ENCODE measurements at regions not wholly inside any gene's neighbourhood (a gene's known extent, or its start where the extent isn't known, plus 50 kb on each side); places are given as distances from the start of the nearest gene placed in this dataset.
"Not testable (repeated sequence)": the region's sequence is repeated elsewhere in the genome, so short reads cannot be mapped to it uniquely, and the experiment has no call there.

- H2AFZ ChIP-seq (ENCODE audit: low read depth, low read length); H3K4me1 ChIP-seq (ENCODE audit: insufficient read depth, low read length); H3K79me2 ChIP-seq (ENCODE audit: insufficient read depth, low read length); H3K4me2 ChIP-seq (ENCODE audit: insufficient read depth, low read length); H3K27me3 ChIP-seq (ENCODE audit: insufficient read depth, low read length, poor library complexity); ATAC-seq (ENCODE audit: insufficient read depth, low read depth); H4K20me1 ChIP-seq (ENCODE audit: insufficient read depth, low read length); H3K4me3 ChIP-seq (ENCODE audit: low read depth in 1 of 2, low read length in 2 of 2); DNase-seq; H3K36me3 ChIP-seq (ENCODE audit: insufficient read depth, low read length); H3K9ac ChIP-seq (ENCODE audit: low read depth, low read length); H3K9me3 ChIP-seq (ENCODE audit: insufficient read depth, low read length, severe bottlenecking); H3K27ac ChIP-seq (ENCODE audit: low read length): not testable (repeated sequence)
Observed at GRCh38 chr7:73215232-73215631, 93.4 kb downstream of the NSUN5 start.

- not testable (repeated sequence) for H3K27ac ChIP-seq (ENCODE audit: low read length); DNase-seq; H3K27me3 ChIP-seq (ENCODE audit: insufficient read depth, low read length, poor library complexity); H3K36me3 ChIP-seq (ENCODE audit: insufficient read depth, low read length); H3K79me2 ChIP-seq (ENCODE audit: insufficient read depth, low read length); ATAC-seq (ENCODE audit: insufficient read depth, low read depth); H3K9me3 ChIP-seq (ENCODE audit: insufficient read depth, low read length, severe bottlenecking); H4K20me1 ChIP-seq (ENCODE audit: insufficient read depth, low read length); H3K4me3 ChIP-seq (ENCODE audit: low read depth in 1 of 2, low read length in 2 of 2); H2AFZ ChIP-seq (ENCODE audit: low read depth, low read length); H3K4me1 ChIP-seq (ENCODE audit: insufficient read depth, low read length); H3K9ac ChIP-seq (ENCODE audit: low read depth, low read length); H3K4me2 ChIP-seq (ENCODE audit: insufficient read depth, low read length)
Observed at GRCh38 chr7:73214471-73214870, 94.2 kb downstream of the NSUN5 start.

DNA sequence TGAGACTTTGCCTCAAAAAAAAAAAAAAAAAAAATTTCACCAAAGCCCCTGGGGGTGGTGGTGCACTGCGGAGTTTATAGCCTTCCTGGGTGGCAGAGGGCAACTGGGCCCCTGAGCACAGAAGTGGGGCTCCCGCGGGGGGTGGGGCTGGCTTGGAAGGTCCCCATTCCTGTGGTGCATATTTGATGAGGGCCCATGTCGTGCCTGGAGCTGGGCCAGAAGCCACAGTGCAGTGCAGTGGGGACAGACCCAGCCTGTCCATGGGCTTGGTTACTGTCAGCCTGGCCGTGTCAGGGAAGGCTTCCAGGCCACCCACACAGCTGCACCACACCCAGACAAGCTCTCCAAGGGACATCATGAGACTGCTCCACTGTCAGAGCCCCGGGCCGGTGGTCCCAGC lies 95.5 kb downstream of the NSUN5 start:
- DNase-seq; H3K4me2 ChIP-seq (ENCODE audit: insufficient read depth, low read length); ATAC-seq (ENCODE audit: insufficient read depth, low read depth); H2AFZ ChIP-seq (ENCODE audit: low read depth, low read length); H3K4me1 ChIP-seq (ENCODE audit: insufficient read depth, low read length); H3K9ac ChIP-seq (ENCODE audit: low read depth, low read length); H3K36me3 ChIP-seq (ENCODE audit: insufficient read depth, low read length); H4K20me1 ChIP-seq (ENCODE audit: insufficient read depth, low read length); H3K9me3 ChIP-seq (ENCODE audit: insufficient read depth, low read length, severe bottlenecking); H3K27me3 ChIP-seq (ENCODE audit: insufficient read depth, low read length, poor library complexity); H3K79me2 ChIP-seq (ENCODE audit: insufficient read depth, low read length); H3K27ac ChIP-seq (ENCODE audit: low read length); H3K4me3 ChIP-seq (ENCODE audit: low read depth in 1 of 2, low read length in 2 of 2): not testable (repeated sequence)

GRCh38 chr7:73205594-73205993 lies 103.0 kb downstream of the NSUN5 start:
- H3K4me3 ChIP-seq (ENCODE audit: low read depth in 1 of 2, low read length in 2 of 2); H3K9me3 ChIP-seq (ENCODE audit: insufficient read depth, low read length, severe bottlenecking); DNase-seq; H3K27me3 ChIP-seq (ENCODE audit: insufficient read depth, low read length, poor library complexity); H3K36me3 ChIP-seq (ENCODE audit: insufficient read depth, low read length); H4K20me1 ChIP-seq (ENCODE audit: insufficient read depth, low read length); H3K4me2 ChIP-seq (ENCODE audit: insufficient read depth, low read length); H2AFZ ChIP-seq (ENCODE audit: low read depth, low read length); H3K4me1 ChIP-seq (ENCODE audit: insufficient read depth, low read length); H3K9ac ChIP-seq (ENCODE audit: low read depth, low read length); H3K79me2 ChIP-seq (ENCODE audit: insufficient read depth, low read length); ATAC-seq (ENCODE audit: insufficient read depth, low read depth); H3K27ac ChIP-seq (ENCODE audit: low read length): not testable (repeated sequence)

- not testable (repeated sequence) for H3K9ac ChIP-seq (ENCODE audit: low read depth, low read length); ATAC-seq (ENCODE audit: insufficient read depth, low read depth); H3K79me2 ChIP-seq (ENCODE audit: insufficient read depth, low read length); H4K20me1 ChIP-seq (ENCODE audit: insufficient read depth, low read length); H3K27ac ChIP-seq (ENCODE audit: low read length); H3K4me1 ChIP-seq (ENCODE audit: insufficient read depth, low read length); DNase-seq; H2AFZ ChIP-seq (ENCODE audit: low read depth, low read length); H3K4me2 ChIP-seq (ENCODE audit: insufficient read depth, low read length); H3K36me3 ChIP-seq (ENCODE audit: insufficient read depth, low read length); H3K4me3 ChIP-seq (ENCODE audit: low read depth in 1 of 2, low read length in 2 of 2); H3K9me3 ChIP-seq (ENCODE audit: insufficient read depth, low read length, severe bottlenecking); H3K27me3 ChIP-seq (ENCODE audit: insufficient read depth, low read length, poor library complexity)
Observed at GRCh38 chr7:73204898-73205297, 103.7 kb downstream of the NSUN5 start.

DNA sequence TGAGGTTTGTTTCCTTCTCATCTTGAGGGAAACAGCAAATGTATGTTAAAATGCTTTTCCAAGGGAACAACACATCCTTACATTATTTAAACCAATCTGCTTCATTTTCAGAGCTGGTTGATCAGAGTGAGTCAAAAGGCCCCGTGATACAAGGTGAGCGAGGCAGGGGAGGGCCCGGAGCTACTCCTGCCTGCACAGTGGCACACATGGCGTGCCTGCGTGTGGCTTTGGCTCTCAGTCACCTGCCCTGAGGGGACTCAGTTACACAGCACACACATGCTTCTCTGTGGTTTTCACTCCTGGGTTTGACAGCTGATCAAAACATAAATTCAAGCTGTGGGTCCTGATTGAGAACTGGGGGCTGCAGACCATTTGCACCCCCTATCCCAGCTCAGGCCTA lies 105.3 kb downstream of the NSUN5 start:
- not testable (repeated sequence) for DNase-seq; H4K20me1 ChIP-seq (ENCODE audit: insufficient read depth, low read length); H3K36me3 ChIP-seq (ENCODE audit: insufficient read depth, low read length); H2AFZ ChIP-seq (ENCODE audit: low read depth, low read length); H3K27me3 ChIP-seq (ENCODE audit: insufficient read depth, low read length, poor library complexity); H3K9ac ChIP-seq (ENCODE audit: low read depth, low read length); H3K79me2 ChIP-seq (ENCODE audit: insufficient read depth, low read length); H3K9me3 ChIP-seq (ENCODE audit: insufficient read depth, low read length, severe bottlenecking); H3K4me2 ChIP-seq (ENCODE audit: insufficient read depth, low read length); H3K27ac ChIP-seq (ENCODE audit: low read length); H3K4me3 ChIP-seq (ENCODE audit: low read depth in 1 of 2, low read length in 2 of 2); ATAC-seq (ENCODE audit: insufficient read depth, low read depth); H3K4me1 ChIP-seq (ENCODE audit: insufficient read depth, low read length)

DNA sequence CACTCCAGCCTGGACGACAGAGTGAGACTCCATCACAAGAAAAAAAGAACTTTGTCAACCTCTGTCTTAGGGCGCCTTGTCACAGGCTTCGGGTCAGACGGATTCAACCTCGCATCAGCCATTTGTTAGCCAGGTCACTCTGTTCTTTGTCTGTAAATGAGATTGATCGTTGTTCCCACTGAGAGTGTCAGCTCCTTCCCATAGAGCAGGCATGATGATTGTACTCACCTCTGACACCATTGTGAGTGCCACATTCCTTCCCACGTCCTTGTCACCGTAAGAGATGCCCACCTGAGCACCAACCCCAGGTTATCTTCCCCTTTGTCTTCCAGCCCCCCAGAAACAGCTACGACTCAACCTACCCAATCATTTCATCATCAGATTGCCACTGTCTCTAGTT lies 107.4 kb downstream of the NSUN5 start:
- not testable (repeated sequence) for H3K9me3 ChIP-seq (ENCODE audit: insufficient read depth, low read length, severe bottlenecking); H3K9ac ChIP-seq (ENCODE audit: low read depth, low read length); H3K27me3 ChIP-seq (ENCODE audit: insufficient read depth, low read length, poor library complexity)

DNA sequence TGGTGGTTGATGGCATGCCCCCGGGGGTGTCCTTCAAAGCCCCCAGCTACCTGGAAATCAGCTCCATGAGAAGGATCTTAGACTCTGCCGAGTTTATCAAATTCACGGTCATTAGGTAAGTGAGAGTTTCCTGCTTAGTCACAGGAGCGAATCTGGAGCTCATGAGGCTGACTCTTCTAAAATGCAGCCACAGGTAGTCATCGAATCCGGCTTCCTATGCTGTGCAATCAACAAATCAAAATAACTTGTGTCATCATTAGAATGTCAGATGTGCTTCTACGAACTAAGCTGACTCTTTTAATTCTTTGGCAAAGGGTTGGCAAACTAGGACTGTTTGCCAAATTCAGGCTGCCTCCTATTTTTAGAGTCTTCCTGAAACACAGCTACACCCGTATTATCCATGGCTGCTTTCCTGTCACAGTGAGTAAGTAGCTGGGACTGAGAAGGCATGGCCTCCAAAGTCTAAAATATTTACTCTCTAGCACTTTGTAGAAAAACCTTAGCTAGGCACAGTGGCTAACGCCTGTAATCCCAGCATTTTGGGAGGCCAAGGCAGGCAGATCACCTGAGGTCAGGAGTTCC lies 108.0 kb downstream of the NSUN5 start:
- H2AFZ ChIP-seq (ENCODE audit: low read depth, low read length); H3K27me3 ChIP-seq (ENCODE audit: insufficient read depth, low read length, poor library complexity); ATAC-seq (ENCODE audit: insufficient read depth, low read depth); H3K4me2 ChIP-seq (ENCODE audit: insufficient read depth, low read length); H3K79me2 ChIP-seq (ENCODE audit: insufficient read depth, low read length); H3K4me1 ChIP-seq (ENCODE audit: insufficient read depth, low read length); DNase-seq; H3K9ac ChIP-seq (ENCODE audit: low read depth, low read length); H3K27ac ChIP-seq (ENCODE audit: low read length); H3K36me3 ChIP-seq (ENCODE audit: insufficient read depth, low read length); H4K20me1 ChIP-seq (ENCODE audit: insufficient read depth, low read length); H3K9me3 ChIP-seq (ENCODE audit: insufficient read depth, low read length, severe bottlenecking); H3K4me3 ChIP-seq (ENCODE audit: low read depth in 1 of 2, low read length in 2 of 2): not testable (repeated sequence)

More for the DNA sequence above, 107.4 kb downstream of the NSUN5 start:
- H4K20me1 ChIP-seq (ENCODE audit: insufficient read depth, low read length); DNase-seq; ATAC-seq (ENCODE audit: insufficient read depth, low read depth); H3K79me2 ChIP-seq (ENCODE audit: insufficient read depth, low read length); H3K4me3 ChIP-seq (ENCODE audit: low read depth in 1 of 2, low read length in 2 of 2); H3K4me1 ChIP-seq (ENCODE audit: insufficient read depth, low read length); H3K27ac ChIP-seq (ENCODE audit: low read length); H2AFZ ChIP-seq (ENCODE audit: low read depth, low read length); H3K4me2 ChIP-seq (ENCODE audit: insufficient read depth, low read length); H3K36me3 ChIP-seq (ENCODE audit: insufficient read depth, low read length): not testable (repeated sequence)

Data from DND-41 (cell line).